IMR-90 (cell line): ENCODE measurements at regions not wholly inside any gene's neighbourhood (a gene's known extent, or its start where the extent isn't known, plus 50 kb on each side); places are given as distances from the start of the nearest gene placed in this dataset.

Experiments used
- ATAC-seq: fragments of 200-7000 bp; cut with Tn5 transposase; 2 replicates; pipeline ENCODE4 v1.9.1; 2020; ENCODE audit warnings: low read depth, mild to moderate bottlenecking, moderate library complexity
- BruUV-seq: library from RNA; stranded (reverse); fragments of 400-500 nt; replicated peaks from 2 replicates; lab custom pipeline; 2021; lab: Mats Ljungman, UMichigan
- CTCF ChIA-PET: fragments of 300-600 bp; formaldehyde crosslinking; extraction: SDS; loops from one replicate; lab custom pipeline; 2021; ENCODE audit warnings: antibody characterized with exemption; lab: Yijun Ruan, JAX
- POLR2A ChIA-PET: fragments of 300-600 bp; sonication (Branson Sonifier 250); formaldehyde crosslinking; loops from one replicate; lab custom pipeline; 2022; ENCODE audit warnings: antibody characterized with exemption; ENCODE audit not compliant: unreplicated experiment; lab: Charles Lee
- DNase-seq: peaks from one replicate; pipeline ENCODE4 v3.0.0; 2013
- H2AFZ ChIP-seq: replicated peaks from 2 replicates; pipeline ENCODE3; 2013; ENCODE audit warnings: low read length, mild to moderate bottlenecking; ENCODE audit not compliant: poor library complexity
- H2AK5ac ChIP-seq: 2 replicates; pipeline ENCODE4 v1.6.1; 2013; ENCODE audit warnings: low read depth, low read length, inconsistent platforms
- H2AK9ac ChIP-seq: replicated peaks from 2 replicates; pipeline ENCODE3; 2013; ENCODE audit warnings: mild to moderate bottlenecking, low read depth, low read length, moderate library complexity; ENCODE audit not compliant: poor library complexity
- H2BK120ac ChIP-seq: 2 replicates; pipeline ENCODE4 v1.6.1; 2013; ENCODE audit warnings: low read depth, low read length, inconsistent platforms
- H2BK15ac ChIP-seq: 3 replicates; pipeline ENCODE4 v1.6.1; 2013; ENCODE audit warnings: low read depth, low read length, inconsistent platforms
- H2BK20ac ChIP-seq: 2 replicates; pipeline ENCODE4 v1.6.1; 2013; ENCODE audit warnings: low read depth, mild to moderate bottlenecking, inconsistent platforms, low read length, moderate library complexity
- H2BK5ac ChIP-seq: 2 replicates; pipeline ENCODE4 v1.6.1; 2013; ENCODE audit warnings: mild to moderate bottlenecking, low read depth, low read length, inconsistent platforms; ENCODE audit not compliant: poor library complexity, severe bottlenecking
- H3K14ac ChIP-seq: replicated peaks from 2 replicates; pipeline ENCODE4 v1.6.1; 2013; ENCODE audit warnings: low read depth, low read length, inconsistent platforms
- H3K18ac ChIP-seq: 2 replicates; pipeline ENCODE4 v1.6.1; 2013; ENCODE audit warnings: low read depth, low read length, control low read depth
- H3K23ac ChIP-seq: 2 replicates; pipeline ENCODE4 v1.6.1; 2013; ENCODE audit warnings: low read depth, low read length, inconsistent platforms
- H3K27ac ChIP-seq: 2 replicates; pipeline ENCODE4 v1.5.1; 2013; ENCODE audit warnings: mild to moderate bottlenecking, control low read depth, low read length; ENCODE audit not compliant: insufficient read depth
- H3K27me3 ChIP-seq: 2 replicates; pipeline ENCODE4 v1.6.1; 2013; ENCODE audit warnings: low read length; ENCODE audit not compliant: control insufficient read depth, insufficient read depth
- H3K36me3 ChIP-seq: 2 replicates; pipeline ENCODE4 v1.6.1; 2013; ENCODE audit warnings: low read length, mixed read lengths; ENCODE audit not compliant: control insufficient read depth, insufficient read depth
- H3K4ac ChIP-seq: 2 replicates; pipeline ENCODE4 v1.6.1; 2013; ENCODE audit warnings: low read depth, low read length, inconsistent platforms
- H3K4me1 ChIP-seq: 2 replicates; pipeline ENCODE4 v1.6.1; 2013; ENCODE audit warnings: low read length, mixed read lengths; ENCODE audit not compliant: control insufficient read depth, insufficient read depth
- H3K4me2 ChIP-seq: 2 replicates; pipeline ENCODE4 v1.6.1; 2013; ENCODE audit warnings: low read depth, mild to moderate bottlenecking, control low read depth, low read length, moderate library complexity
- H3K4me3 ChIP-seq: 2 replicates; pipeline ENCODE4 v1.5.1; 2013; ENCODE audit warnings: low read depth, mild to moderate bottlenecking, control low read depth, low read length, moderate library complexity; ENCODE audit not compliant: insufficient read depth
- H3K56ac ChIP-seq: 2 replicates; pipeline ENCODE4 v1.6.1; 2013; ENCODE audit warnings: low read length, inconsistent platforms; ENCODE audit not compliant: insufficient read depth; ENCODE audit errors: extremely low read depth
- H3K79me1 ChIP-seq, 2 experiments: 2 replicates each; pipeline ENCODE4 v1.6.1; 2013; ENCODE audit warnings: low read length in 2 of 2, inconsistent platforms in 1 of 2, low read depth in 1 of 2
- H3K9ac ChIP-seq: 2 replicates; pipeline ENCODE4 v1.6.1; 2013; ENCODE audit warnings: low read depth, low read length, control low read depth
- H3K9me1 ChIP-seq: 2 replicates; pipeline ENCODE4 v1.6.1; 2013; ENCODE audit warnings: low read length, inconsistent platforms; ENCODE audit not compliant: insufficient read depth
- H3K9me3 ChIP-seq: 2 replicates; pipeline ENCODE4 v1.6.1; 2013; ENCODE audit warnings: low read length; ENCODE audit not compliant: control insufficient read depth, insufficient read depth
- H4K20me1 ChIP-seq: 2 replicates; pipeline ENCODE4 v1.6.1; 2013; ENCODE audit warnings: low read length, inconsistent platforms; ENCODE audit not compliant: insufficient read depth
- H4K5ac ChIP-seq: 2 replicates; pipeline ENCODE4 v1.6.1; 2013; ENCODE audit warnings: mild to moderate bottlenecking, low read depth, low read length, control low read depth
- H4K8ac ChIP-seq, 2 experiments: 2 replicates each; pipeline ENCODE4 v1.6.1; 2013; ENCODE audit warnings: low read depth in 2 of 2, low read length in 2 of 2, control low read depth in 1 of 2, inconsistent platforms in 1 of 2
- H4K91ac ChIP-seq: 2 replicates; pipeline ENCODE4 v1.6.1; 2013; ENCODE audit warnings: low read depth, low read length, inconsistent platforms; ENCODE audit not compliant: insufficient read depth
- FOS ChIP-seq: fragments of 150-350 bp; IDR thresholded peaks from 2 replicates; pipeline ENCODE4 v1.6.1; 2016; ENCODE audit warnings: low read depth, low read length
- SMC3 ChIP-seq: fragments of 150-350 bp; IDR thresholded peaks from 2 replicates; pipeline ENCODE4 v1.6.1; 2016; ENCODE audit warnings: low read depth, mild to moderate bottlenecking, antibody characterized with exemption, low read length, moderate library complexity
- WGBS, 2 experiments: methylation state at CpG; one replicate each; pipeline versions ENCODE4 v1.1.5 to v1.1.7; 2013; ENCODE audit warnings: missing lambda C conversion rate in 2 of 2; ENCODE audit not compliant: insufficient read length in 1 of 2; ENCODE audit errors: extremely low coverage in 2 of 2; 5-methylcytosine and 5-hydroxymethylcytosine counted together
- dilution Hi-C: fragments of 300-500 bp; cut with HindIII; formaldehyde crosslinking; loops from one replicate; pipeline ENCODE4 v1.14.3; 2018; ENCODE audit warnings: low sequenced_read_pairs; ENCODE audit not compliant: unreplicated experiment
- in situ Hi-C: fragments of 300-500 bp; cut with MboI; formaldehyde crosslinking; loops from 3 replicates; pipeline ENCODE4 v1.14.3; 2019; ENCODE audit warnings: low sequenced_read_pairs, inconsistent platforms, mixed read lengths
- intact Hi-C: fragments of 100-400 bp; cut with micrococcal nuclease; formaldehyde crosslinking; loops from 2 replicates; pipeline ENCODE4 v1.10.0; 2022
- TF ChIP-seq, protein P1 (sequence below): fragments of 150-350 bp; IDR thresholded peaks from 2 replicates; pipeline ENCODE4 v1.6.1; 2017; ENCODE audit warnings: mild to moderate bottlenecking, antibody characterized with exemption, low read length, low read depth

- H3K4me3 ChIP-seq: no peak overlapping the region
- H2AK5ac ChIP-seq: no peak overlapping the region
- DNase-seq (no peak), ATAC-seq (no peak)
- in situ Hi-C loops: no loop called here
- H3K56ac ChIP-seq: no peak overlapping the region
- H2BK15ac ChIP-seq: no peak overlapping the region
- H4K20me1 ChIP-seq: no peaks in the 10 kb centered on the region
- no peaks in the 10 kb centered on the region for H3K27me3 ChIP-seq
- H3K4ac ChIP-seq: no peak overlapping the region
- no peak overlapping the region for H3K4me2 ChIP-seq
- H3K36me3 ChIP-seq: no peaks in the 10 kb centered on the region
- no peak overlapping the region for H2BK20ac ChIP-seq
- H3K23ac ChIP-seq: no peak overlapping the region
- TF ChIP-seq, protein P1, sequence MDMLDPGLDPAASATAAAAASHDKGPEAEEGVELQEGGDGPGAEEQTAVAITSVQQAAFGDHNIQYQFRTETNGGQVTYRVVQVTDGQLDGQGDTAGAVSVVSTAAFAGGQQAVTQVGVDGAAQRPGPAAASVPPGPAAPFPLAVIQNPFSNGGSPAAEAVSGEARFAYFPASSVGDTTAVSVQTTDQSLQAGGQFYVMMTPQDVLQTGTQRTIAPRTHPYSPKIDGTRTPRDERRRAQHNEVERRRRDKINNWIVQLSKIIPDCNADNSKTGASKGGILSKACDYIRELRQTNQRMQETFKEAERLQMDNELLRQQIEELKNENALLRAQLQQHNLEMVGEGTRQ: no peak
- no peak for TF ChIP-seq FOS
- no peak for TF ChIP-seq SMC3
- intact Hi-C loops: no loop called here
- no peak overlapping the region for H4K8ac ChIP-seq
- ChIA-PET POLR2A (no interaction called here), CTCF (no interaction called here)
- no peaks in the 10 kb centered on the region for H3K79me1 ChIP-seq
- no peaks in the 10 kb centered on the region for H3K9me1 ChIP-seq
- no peak overlapping the region for H2AFZ ChIP-seq
- H3K9me3 ChIP-seq: no peaks in the 10 kb centered on the region
- no peak overlapping the region for H3K18ac ChIP-seq
- BruUV-seq: no TSS peak
- H3K4me1 ChIP-seq: no peaks in the 10 kb centered on the region
- no CpG with 5 or more reads among the region's 1 CpG for WGBS, 2 experiments
- H3K27ac ChIP-seq: no peak overlapping the region
- dilution Hi-C loops: no loop called here
- H3K14ac ChIP-seq: no peak overlapping the region
- no peak overlapping the region for H4K5ac ChIP-seq
- no peak overlapping the region for H2BK5ac ChIP-seq
- no peak overlapping the region for H2AK9ac ChIP-seq
- no peak overlapping the region for H2BK120ac ChIP-seq
- no peak overlapping the region for H3K9ac ChIP-seq
- H4K91ac ChIP-seq: no peak overlapping the region
Observed at GRCh38 chr9:21746550-21746949, 55.9 kb upstream of the MTAP start.
